GM12878 (cell line): ENCODE measurements at regions not wholly inside any gene's neighbourhood (a gene's known extent, or its start where the extent isn't known, plus 50 kb on each side); places are given as distances from the start of the nearest gene placed in this dataset.

Experiments
- ATAC-seq: fragments of 200-7000 bp; cut with Tn5 transposase; 3 replicates; pipeline ENCODE4 v1.9.1; 2020; ENCODE audit warnings: mild to moderate bottlenecking, moderate library complexity
- BruUV-seq: library from RNA; stranded (reverse); fragments of 400-500 nt; replicated peaks from 2 replicates; lab custom pipeline; 2021; lab: Mats Ljungman, UMichigan
- CTCF ChIA-PET: fragments of 300-600 bp; sonication (Branson Sonifier 250); formaldehyde crosslinking; extraction: SDS; loops from one replicate; lab custom pipeline; 2021; ENCODE audit warnings: inconsistent platforms; lab: Yijun Ruan, JAX
- POLR2A ChIA-PET: fragments of 350-600 bp; formaldehyde crosslinking; extraction: SDS; loops from one replicate; lab custom pipeline; 2021; ENCODE audit warnings: inconsistent platforms; lab: Charles Lee
- RAD21 ChIA-PET: fragments of 300-600 bp; sonication (Branson Sonifier 250); formaldehyde crosslinking; loops from one replicate; lab custom pipeline; 2023; ENCODE audit warnings: antibody characterized with exemption; ENCODE audit not compliant: unreplicated experiment; lab: Charles Lee
- SMC1A ChIA-PET: fragments of 300-600 bp; sonication (Branson Sonifier 250); formaldehyde crosslinking; loops from one replicate; lab custom pipeline; 2023; ENCODE audit not compliant: unreplicated experiment, uncharacterized antibody; lab: Charles Lee
- DNase-seq: peaks from one replicate; pipeline ENCODE4 v3.0.0-alpha.2; 2011; ENCODE audit warnings: low read depth, low spot score
- FAIRE-seq: peaks from 3 replicates; lab custom pipeline; 2011; peaks lifted over from hg19 to GRCh38; lab: Jason Lieb, UNC
- H2AFZ ChIP-seq: 2 replicates; pipeline ENCODE4 v1.6.0; 2011; ENCODE audit warnings: low read depth, low read length, control low read depth; ENCODE audit not compliant: control insufficient read depth
- H3K27ac ChIP-seq: 2 replicates; pipeline ENCODE4 v1.5.1; 2011; ENCODE audit warnings: control low read depth; ENCODE audit not compliant: control insufficient read depth, insufficient read depth
- H3K27me3 ChIP-seq, 2 experiments: replicated peaks in 1 of 2; 2 replicates each; pipeline versions ENCODE4 v1.6.0 to v1.6.1; 2011; ENCODE audit warnings: low read length in 1 of 2; ENCODE audit not compliant: control insufficient read depth in 2 of 2, insufficient read depth in 2 of 2
- H3K36me3 ChIP-seq, 2 experiments: 2 replicates each; pipeline ENCODE4 v1.5.1; 2011; ENCODE audit warnings: low read length in 1 of 2; ENCODE audit not compliant: control insufficient read depth in 2 of 2, insufficient read depth in 2 of 2
- H3K4me1 ChIP-seq: 2 replicates; pipeline ENCODE4 v1.6.1; 2011; ENCODE audit warnings: mild to moderate bottlenecking, low read length, moderate library complexity, mixed read lengths; ENCODE audit not compliant: control insufficient read depth, insufficient read depth
- H3K4me2 ChIP-seq: 2 replicates; pipeline ENCODE4 v1.6.0; 2011; ENCODE audit warnings: control low read depth; ENCODE audit not compliant: control insufficient read depth, insufficient read depth
- H3K4me3 ChIP-seq: fragments of 200-600 bp; sonication (generic); 2 replicates; pipeline ENCODE4 v1.5.1; 2016
- H3K79me2 ChIP-seq: 2 replicates; pipeline ENCODE4 v1.6.0; 2011; ENCODE audit warnings: low read length; ENCODE audit not compliant: control insufficient read depth, insufficient read depth
- H3K9ac ChIP-seq: 2 replicates; pipeline ENCODE4 v1.8.0; 2011; ENCODE audit warnings: low read length, control low read depth, mixed read lengths; ENCODE audit not compliant: control insufficient read depth, insufficient read depth
- H3K9me3 ChIP-seq: replicated peaks from 3 replicates; pipeline ENCODE4 v1.5.1; 2011; ENCODE audit warnings: mild to moderate bottlenecking, low read length; ENCODE audit not compliant: control insufficient read depth, insufficient read depth
- H4K20me1 ChIP-seq: 2 replicates; pipeline ENCODE4 v1.6.0; 2011; ENCODE audit not compliant: control insufficient read depth, insufficient read depth
- EP300 ChIP-seq, 2 experiments: fragments of 150-350 bp in 1 of 2; IDR thresholded peaks; 2 replicates each; pipeline ENCODE4 v1.6.1; 2011 to 2012; ENCODE audit warnings: low read depth in 2 of 2, low read length in 2 of 2, borderline replicate concordance in 1 of 2, improper control_type of control experiment in 1 of 2, inconsistent platforms in 1 of 2; ENCODE audit not compliant: control insufficient read depth in 1 of 2
- NFYA ChIP-seq: IDR thresholded peaks from 2 replicates; pipeline ENCODE4 v1.6.1; 2011; ENCODE audit warnings: low read depth, mild to moderate bottlenecking, low read length, improper control_type of control experiment, borderline replicate concordance
- NR2F1 ChIP-seq: fragments of 450-650 bp; conservative IDR thresholded peaks from 2 replicates; pipeline ENCODE4 v1.6.1; 2017; ENCODE audit warnings: mild to moderate bottlenecking
- RELB ChIP-seq: fragments of 450-650 bp; IDR thresholded peaks from 2 replicates; pipeline ENCODE4 v1.6.1; 2017; ENCODE audit warnings: low read depth, mild to moderate bottlenecking, moderate library complexity
- SPI1 ChIP-seq: IDR thresholded peaks from 2 replicates; pipeline ENCODE4 v1.6.1; 2011; ENCODE audit warnings: low read depth, mild to moderate bottlenecking, low read length, moderate library complexity, borderline replicate concordance; ENCODE audit not compliant: insufficient read depth
- ZNF384 ChIP-seq: IDR thresholded peaks from 2 replicates; pipeline ENCODE4 v1.6.1; 2012; ENCODE audit warnings: low read depth, mild to moderate bottlenecking, low read length, improper control_type of control experiment, borderline replicate concordance
- WGBS: methylation state at CpG from one replicate; pipeline ENCODE4 v1.1.6; 2016; ENCODE audit warnings: low lambda C conversion rate; ENCODE audit not compliant: insufficient replicate concordance, insufficient coverage; ENCODE audit errors: missing lambda C conversion rate; 5-methylcytosine and 5-hydroxymethylcytosine counted together
- in situ Hi-C: fragments of 300-500 bp; cut with MboI; formaldehyde crosslinking; loops from 9 replicates; pipeline ENCODE4 v1.14.3; 2018; ENCODE audit warnings: mixed read lengths
- intact Hi-C: fragments of 100-400 bp; cut with micrococcal nuclease; formaldehyde crosslinking; loops from one replicate; pipeline ENCODE4 v1.14.2; 2022; ENCODE audit not compliant: unreplicated experiment

- Histone ChIP-seq H3K9ac (no peak overlapping the region), H3K4me2 (no peak overlapping the region), H3K9me3 (no peaks in the 10 kb centered on the region), H3K79me2 (no peaks in the 10 kb centered on the region), H3K27me3 (no peaks in the 10 kb centered on the region), H2AFZ (no peak overlapping the region), H3K4me1 (no peaks in the 10 kb centered on the region), H4K20me1 (no peaks in the 10 kb centered on the region)
- ChIA-PET CTCF (no interaction called here), RAD21 (no interaction called here), SMC1A (no interaction called here)
- WGBS, result 41% methylated on average over 3 of the region's 3 CpGs
- intact Hi-C loops (no loop called here), in situ Hi-C loops (no loop called here)
- TF ChIP-seq RELB (no peak), EP300 (IDR thresholded peaks at IDR 0.05; ENCODE audit: borderline replicate concordance in 1 of 2, control insufficient read depth in 1 of 2, low read depth in 2 of 2, low read length in 2 of 2) (no peak), ZNF384 (no peak), SPI1 (no peak), NFYA (no peak)
- TF ChIP-seq, all 136 proteins: peak for 0
- no peak overlapping the region for H3K27ac ChIP-seq
- ATAC-seq (no peak), FAIRE-seq (no peak), DNase-seq (no peak)
- no TSS peak for BruUV-seq
- H3K36me3 ChIP-seq, result no peaks in the 10 kb centered on the region
- POLR2A ChIA-PET, result interaction anchor here (0.6 kb wide), 1 partner anchor 103 kb away, joined by 4 read pairs; no protein-coding TSS in a partner anchor
- no peak overlapping the region for H3K4me3 ChIP-seq
These were observed 362.9 kb upstream of the FSIP2 start for GRCh38 chr2:185375731-185376130.

DNA sequence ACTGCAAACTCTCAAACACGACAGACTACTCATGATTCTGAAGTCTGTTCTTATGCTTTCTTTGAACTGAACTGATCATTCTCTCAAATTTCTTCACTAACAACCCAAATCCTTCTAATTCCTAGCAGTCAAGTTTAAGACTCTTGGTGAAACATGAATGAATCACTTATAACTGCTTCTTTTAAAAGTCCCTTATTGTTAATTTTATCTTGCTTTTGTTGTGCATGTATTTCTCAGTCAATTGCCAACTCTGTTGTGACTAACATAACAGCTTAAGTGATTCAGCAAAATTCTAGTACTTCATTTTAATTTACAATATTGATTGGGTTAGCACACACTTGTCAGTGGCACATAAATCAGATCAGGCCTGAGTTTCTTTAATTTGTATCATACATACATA, 357.0 kb upstream of the FSIP2 start:
- CTCF ChIA-PET, result no interaction called here
- Histone ChIP-seq H3K36me3 (no peaks in the 10 kb centered on the region), H3K4me1 (no peaks in the 10 kb centered on the region), H3K27ac (no peak overlapping the region), H2AFZ (no peak overlapping the region), H3K79me2 (no peaks in the 10 kb centered on the region), H4K20me1 (no peaks in the 10 kb centered on the region), H3K27me3 (no peaks in the 10 kb centered on the region), H3K9me3 (no peaks in the 10 kb centered on the region), H3K4me3 (no peak overlapping the region), H3K9ac (no peak overlapping the region), H3K4me2 (no peak overlapping the region)
- DNase-seq (no peak), ATAC-seq (no peak), FAIRE-seq (no peak)
- in situ Hi-C loops, result no loop called here
- 5% methylated on average over 1 of the region's 1 CpG for WGBS
- no TSS peak for BruUV-seq
- SMC1A ChIA-PET, result interaction anchor here (0.7 kb wide), 1 partner anchor 113 kb away, joined by 3 read pairs; no protein-coding TSS in a partner anchor
- intact Hi-C loops, result no loop called here
- POLR2A ChIA-PET, result no interaction called here
- no peak for TF ChIP-seq NR2F1
- RAD21 ChIA-PET, result no interaction called here
